ENCODE measurements at regions not wholly inside any gene's neighbourhood (a gene's known extent, or its start where the extent isn't known, plus 50 kb on each side); places are given as distances from the start of the nearest gene placed in this dataset.

DNA sequence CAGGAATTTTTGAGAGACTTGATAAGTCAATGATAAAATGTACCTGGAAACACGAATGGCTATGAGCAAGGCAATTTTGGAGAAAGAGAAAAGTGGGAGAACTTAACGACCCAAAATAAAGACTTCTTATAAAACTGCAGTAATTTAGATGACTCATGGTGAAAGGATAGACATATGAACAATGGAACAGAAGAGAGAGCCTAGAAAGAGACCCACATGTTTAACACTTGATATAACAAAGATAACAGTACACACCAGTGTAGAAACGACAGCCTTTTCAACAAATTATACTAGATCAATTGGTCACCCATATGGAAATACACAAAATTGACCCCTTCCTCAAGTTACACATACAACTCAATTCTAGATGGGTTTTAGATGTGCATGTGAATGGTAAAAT is 117.5 kb upstream of the GALNT2 start:
- TF ChIP-seq, protein P1, sequence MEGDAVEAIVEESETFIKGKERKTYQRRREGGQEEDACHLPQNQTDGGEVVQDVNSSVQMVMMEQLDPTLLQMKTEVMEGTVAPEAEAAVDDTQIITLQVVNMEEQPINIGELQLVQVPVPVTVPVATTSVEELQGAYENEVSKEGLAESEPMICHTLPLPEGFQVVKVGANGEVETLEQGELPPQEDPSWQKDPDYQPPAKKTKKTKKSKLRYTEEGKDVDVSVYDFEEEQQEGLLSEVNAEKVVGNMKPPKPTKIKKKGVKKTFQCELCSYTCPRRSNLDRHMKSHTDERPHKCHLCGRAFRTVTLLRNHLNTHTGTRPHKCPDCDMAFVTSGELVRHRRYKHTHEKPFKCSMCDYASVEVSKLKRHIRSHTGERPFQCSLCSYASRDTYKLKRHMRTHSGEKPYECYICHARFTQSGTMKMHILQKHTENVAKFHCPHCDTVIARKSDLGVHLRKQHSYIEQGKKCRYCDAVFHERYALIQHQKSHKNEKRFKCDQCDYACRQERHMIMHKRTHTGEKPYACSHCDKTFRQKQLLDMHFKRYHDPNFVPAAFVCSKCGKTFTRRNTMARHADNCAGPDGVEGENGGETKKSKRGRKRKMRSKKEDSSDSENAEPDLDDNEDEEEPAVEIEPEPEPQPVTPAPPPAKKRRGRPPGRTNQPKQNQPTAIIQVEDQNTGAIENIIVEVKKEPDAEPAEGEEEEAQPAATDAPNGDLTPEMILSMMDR (IDR thresholded peaks at IDR 0.05; ENCODE audit: low read depth, low read length, missing input control): no peak
- TF ChIP-seq YY1 (IDR thresholded peaks at IDR 0.05) (no peak), JUND (IDR thresholded peaks at IDR 0.05) (no peak)
- TF ChIP-seq, protein P2, sequence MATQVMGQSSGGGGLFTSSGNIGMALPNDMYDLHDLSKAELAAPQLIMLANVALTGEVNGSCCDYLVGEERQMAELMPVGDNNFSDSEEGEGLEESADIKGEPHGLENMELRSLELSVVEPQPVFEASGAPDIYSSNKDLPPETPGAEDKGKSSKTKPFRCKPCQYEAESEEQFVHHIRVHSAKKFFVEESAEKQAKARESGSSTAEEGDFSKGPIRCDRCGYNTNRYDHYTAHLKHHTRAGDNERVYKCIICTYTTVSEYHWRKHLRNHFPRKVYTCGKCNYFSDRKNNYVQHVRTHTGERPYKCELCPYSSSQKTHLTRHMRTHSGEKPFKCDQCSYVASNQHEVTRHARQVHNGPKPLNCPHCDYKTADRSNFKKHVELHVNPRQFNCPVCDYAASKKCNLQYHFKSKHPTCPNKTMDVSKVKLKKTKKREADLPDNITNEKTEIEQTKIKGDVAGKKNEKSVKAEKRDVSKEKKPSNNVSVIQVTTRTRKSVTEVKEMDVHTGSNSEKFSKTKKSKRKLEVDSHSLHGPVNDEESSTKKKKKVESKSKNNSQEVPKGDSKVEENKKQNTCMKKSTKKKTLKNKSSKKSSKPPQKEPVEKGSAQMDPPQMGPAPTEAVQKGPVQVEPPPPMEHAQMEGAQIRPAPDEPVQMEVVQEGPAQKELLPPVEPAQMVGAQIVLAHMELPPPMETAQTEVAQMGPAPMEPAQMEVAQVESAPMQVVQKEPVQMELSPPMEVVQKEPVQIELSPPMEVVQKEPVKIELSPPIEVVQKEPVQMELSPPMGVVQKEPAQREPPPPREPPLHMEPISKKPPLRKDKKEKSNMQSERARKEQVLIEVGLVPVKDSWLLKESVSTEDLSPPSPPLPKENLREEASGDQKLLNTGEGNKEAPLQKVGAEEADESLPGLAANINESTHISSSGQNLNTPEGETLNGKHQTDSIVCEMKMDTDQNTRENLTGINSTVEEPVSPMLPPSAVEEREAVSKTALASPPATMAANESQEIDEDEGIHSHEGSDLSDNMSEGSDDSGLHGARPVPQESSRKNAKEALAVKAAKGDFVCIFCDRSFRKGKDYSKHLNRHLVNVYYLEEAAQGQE (IDR thresholded peaks at IDR 0.05): no peak

Data from liver (tissue), 3 donors.